NCI-H510A treated with DMSO at 0.1 percent for 48 hours (cell line): ENCODE measurements at regions not wholly inside any gene's neighbourhood (a gene's known extent, or its start where the extent isn't known, plus 50 kb on each side); places are given as distances from the start of the nearest gene placed in this dataset.
A peak's percentile ranks its signal among the peaks of the same experiment; 100 is the strongest.

ENCODE experiments used
- DNase-seq: peaks from one replicate; lab custom pipeline; 2025; lab: John Stamatoyannopoulos, UW

- DNase-seq: no peak
Measured at GRCh38 chr13:44022196-44022595, 142.5 kb downstream of the LACC1 start.

DNA sequence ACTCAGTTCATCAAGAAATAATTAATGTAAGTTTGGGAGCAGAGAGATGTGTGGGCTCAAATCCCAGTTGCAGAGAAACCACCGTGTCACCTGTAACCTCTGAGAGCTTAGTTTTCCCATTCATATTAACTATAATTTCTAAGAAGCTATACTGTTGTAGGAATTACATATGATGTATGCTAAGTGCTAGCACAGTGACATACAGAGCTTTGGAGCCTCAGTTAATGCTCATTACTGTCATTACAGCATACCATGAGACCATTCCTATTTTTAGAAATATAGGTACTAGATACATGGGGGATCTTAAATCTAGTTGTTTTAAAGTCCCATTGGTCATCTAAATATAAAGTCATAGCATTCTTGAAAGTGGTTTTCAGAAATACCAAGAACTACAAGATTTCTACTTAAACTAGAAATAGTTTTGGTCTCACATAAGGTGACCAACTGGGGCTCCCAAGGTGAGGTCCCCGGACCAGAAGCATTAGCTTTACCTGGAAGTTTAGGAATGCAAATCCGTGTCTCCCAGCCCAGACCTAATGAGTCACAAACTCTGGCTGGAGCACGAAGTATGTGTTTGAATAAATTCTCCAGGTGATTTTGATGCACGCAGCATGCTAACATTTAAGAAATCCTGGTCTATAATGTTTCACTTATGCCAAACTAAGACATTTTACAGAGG lies 144.6 kb downstream of the LACC1 start:
- no peak for DNase-seq

DNA sequence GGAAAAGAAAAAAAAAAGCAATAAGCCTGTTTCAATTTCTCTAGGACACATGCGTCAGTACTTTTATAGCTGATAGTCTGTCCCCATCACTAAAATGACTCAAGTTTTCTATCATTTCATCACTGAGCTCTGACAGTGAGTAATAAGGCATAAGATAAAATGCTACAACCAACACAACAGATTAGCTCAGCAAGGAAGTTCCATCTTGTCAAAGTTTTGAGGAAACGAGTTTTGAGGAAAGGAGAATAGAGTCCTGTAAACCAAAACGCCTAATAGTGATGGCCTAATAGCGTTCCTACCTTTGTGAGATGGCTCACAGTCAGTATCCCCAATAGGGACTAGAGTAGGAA lies 145.1 kb downstream of the LACC1 start:
- no peak for DNase-seq

- DNase-seq: no peak
Measured at GRCh38 chr13:44026194-44026593, 146.5 kb downstream of the LACC1 start.

GRCh38 chr13:44028734-44029133 lies 149.0 kb downstream of the LACC1 start:
- no peak for DNase-seq

- no peak for DNase-seq
Measured at GRCh38 chr13:44030615-44031014, 150.9 kb downstream of the LACC1 start.

GRCh38 chr13:44031555-44031954 lies 151.9 kb downstream of the LACC1 start:
- DNase-seq: no peak

- no peak for DNase-seq
Measured at GRCh38 chr13:44032802-44033201, 153.1 kb downstream of the LACC1 start.

- no peak for DNase-seq
Measured at GRCh38 chr13:44035400-44035799, 155.7 kb downstream of the LACC1 start.

- DNase-seq: no peak
Measured at GRCh38 chr13:44040070-44040817, 160.5 kb downstream of the LACC1 start.

GRCh38 chr13:44040818-44041100 lies 161.1 kb downstream of the LACC1 start:
- no peak for DNase-seq

- no peak for DNase-seq
Measured at GRCh38 chr13:44044547-44045179, 165.0 kb downstream of the LACC1 start.

GRCh38 chr13:44045180-44045562 lies 165.5 kb downstream of the LACC1 start:
- no peak for DNase-seq

- no peak for DNase-seq
Measured at GRCh38 chr13:44046428-44046827, 166.7 kb downstream of the LACC1 start.

GRCh38 chr13:44048326-44048725 lies 168.6 kb downstream of the LACC1 start:
- DNase-seq: no peak

DNA sequence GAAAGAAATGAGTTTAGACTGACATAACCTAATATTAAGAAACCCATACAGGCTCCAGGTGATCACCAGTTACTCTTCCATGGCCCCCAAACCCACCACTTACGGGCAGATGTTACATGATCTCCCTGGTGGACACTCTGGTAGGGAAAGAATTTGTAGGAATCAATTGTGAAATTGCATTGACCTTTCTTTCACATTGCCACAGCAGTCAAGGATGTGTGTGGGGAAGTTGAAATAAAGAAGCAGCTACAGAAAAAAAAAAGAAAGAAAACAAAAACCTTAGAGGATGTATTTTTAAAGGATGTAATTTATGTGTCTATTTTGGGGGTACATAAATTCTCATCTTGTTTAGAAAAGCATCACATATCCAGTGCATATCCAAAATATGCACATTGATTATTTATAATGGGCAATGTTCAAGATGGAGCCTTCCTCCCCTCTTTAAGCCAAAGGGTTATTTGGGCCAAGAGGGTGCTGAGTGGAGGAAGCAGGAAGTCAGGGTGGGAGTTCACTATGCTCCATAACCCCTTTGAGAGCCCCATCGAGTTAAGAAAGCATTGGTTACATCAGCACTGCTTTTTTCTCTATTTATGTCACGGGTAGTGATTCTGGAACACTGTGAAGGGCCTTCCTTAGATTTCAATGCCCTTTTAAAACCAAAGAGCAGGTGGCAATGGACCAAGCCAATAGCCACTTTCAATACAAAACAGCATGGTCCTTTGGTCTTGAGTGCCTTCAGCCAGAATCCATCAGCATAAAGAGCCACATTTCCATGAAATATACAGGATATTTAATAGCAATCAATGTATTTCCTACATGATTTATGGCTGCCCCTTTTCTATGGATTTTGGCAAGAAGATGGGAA lies 169.6 kb downstream of the LACC1 start:
- DNase-seq: peak; percentile 1

DNA sequence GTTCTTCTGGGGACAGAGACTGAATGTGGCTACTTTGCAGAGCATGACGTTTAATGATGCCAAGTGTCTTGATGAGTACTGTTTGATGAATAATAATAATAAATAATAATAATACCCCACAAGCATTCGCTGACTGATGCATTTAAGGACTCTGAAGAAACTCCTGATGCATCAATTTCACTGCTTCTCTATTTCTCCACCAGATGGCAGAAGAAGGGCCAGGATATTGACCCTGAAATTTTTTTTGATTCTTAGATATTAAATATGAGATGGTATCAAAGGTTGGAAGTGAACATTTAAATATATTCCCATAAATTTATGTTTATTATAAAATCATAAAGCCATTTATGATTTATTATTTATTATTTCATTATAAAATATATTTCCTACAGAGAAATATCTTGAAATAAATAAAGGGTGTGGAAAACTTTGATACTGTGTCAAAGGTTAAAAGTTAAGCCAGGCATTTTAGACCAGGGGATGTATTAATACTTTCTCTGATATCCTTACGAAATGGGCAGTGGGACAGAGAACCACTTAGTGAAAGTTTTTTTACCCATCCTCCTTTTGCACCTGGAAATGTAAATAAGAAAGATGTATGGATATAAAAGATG lies 170.9 kb downstream of the LACC1 start:
- DNase-seq: peak; percentile 6

DNA sequence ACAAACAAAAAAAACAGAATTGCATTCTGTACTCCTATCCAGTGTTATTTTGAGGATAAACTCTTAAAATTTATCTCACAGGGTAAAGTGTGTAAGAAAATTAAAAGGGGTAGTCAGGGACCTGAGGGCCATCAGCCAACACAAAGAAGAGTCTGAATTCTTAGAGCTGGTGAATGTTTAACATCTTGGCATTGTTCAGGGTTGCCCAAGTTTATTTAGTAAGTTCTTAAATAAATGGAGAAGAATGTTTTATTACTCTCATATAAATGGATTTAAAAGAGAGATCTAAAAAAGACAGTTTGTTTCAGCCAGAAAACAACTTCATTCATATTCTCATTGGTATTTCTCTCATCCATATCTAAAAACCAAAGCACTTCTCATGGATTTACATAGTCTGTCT lies 171.7 kb downstream of the LACC1 start:
- no peak for DNase-seq

- no peak for DNase-seq
Measured at GRCh38 chr13:44051918-44052675, 172.4 kb downstream of the LACC1 start.

GRCh38 chr13:44052780-44053184 lies 173.1 kb downstream of the LACC1 start:
- no peak for DNase-seq

DNA sequence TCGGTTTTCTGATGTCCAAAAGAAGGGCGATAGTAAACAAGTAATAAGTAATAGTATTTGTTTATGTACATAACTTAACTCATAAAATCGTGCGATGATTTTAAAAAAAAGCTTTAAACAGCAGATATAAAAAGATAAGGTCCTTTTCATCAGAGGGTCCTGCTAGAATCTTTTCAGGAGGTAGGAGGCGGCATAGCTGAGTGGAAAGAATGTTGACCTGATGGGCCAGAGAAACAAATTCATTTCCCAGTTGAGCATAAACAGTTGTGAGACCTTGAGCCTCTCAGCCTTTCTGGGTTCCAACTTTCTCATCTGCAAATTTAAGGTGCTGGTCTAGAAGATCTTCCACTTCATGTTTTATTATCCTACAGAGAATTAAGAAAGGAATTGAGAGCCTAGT lies 173.5 kb downstream of the LACC1 start:
- DNase-seq: no peak
